ENCODE measurements at regions not wholly inside any gene's neighbourhood (a gene's known extent, or its start where the extent isn't known, plus 50 kb on each side); places are given as distances from the start of the nearest gene placed in this dataset.

GRCh38 chr21:22855581-22855980 is 1857.4 kb downstream of the NCAM2 start:
- H3K27ac ChIP-seq (ENCODE audit: low read depth, low read length) = no peak overlapping the region
- H2AFZ ChIP-seq (ENCODE audit: low read length, unreplicated experiment) = no peak overlapping the region
- no peaks in the 10 kb centered on the region for H3K36me3 ChIP-seq (ENCODE audit: insufficient read depth, low read length)
- H3K4me3 ChIP-seq (ENCODE audit: low read depth, low read length) = no peak overlapping the region
- H3K27me3 ChIP-seq (ENCODE audit: insufficient read depth, low read length) = no peaks in the 10 kb centered on the region
- no peaks in the 10 kb centered on the region for H3K4me1 ChIP-seq (ENCODE audit: control insufficient read depth, insufficient read depth, low read length, unreplicated experiment)
- no peaks in the 10 kb centered on the region for H3K79me2 ChIP-seq (ENCODE audit: control insufficient read depth, insufficient read depth, low read length, unreplicated experiment)

- Histone ChIP-seq H3K36me3 (ENCODE audit: insufficient read depth, low read length) (no peaks in the 10 kb centered on the region), H3K4me1 (ENCODE audit: control insufficient read depth, insufficient read depth, low read length, unreplicated experiment) (no peaks in the 10 kb centered on the region), H3K27ac (ENCODE audit: low read depth, low read length) (no peak overlapping the region), H3K79me2 (ENCODE audit: control insufficient read depth, insufficient read depth, low read length, unreplicated experiment) (no peaks in the 10 kb centered on the region), H3K27me3 (ENCODE audit: insufficient read depth, low read length) (no peaks in the 10 kb centered on the region), H2AFZ (ENCODE audit: low read length, unreplicated experiment) (no peak overlapping the region), H3K4me3 (ENCODE audit: low read depth, low read length) (no peak overlapping the region)
These were observed 1873.5 kb downstream of the NCAM2 start for GRCh38 chr21:22871692-22872091.

GRCh38 chr21:22880573-22880972 is 1882.4 kb downstream of the NCAM2 start:
- Histone ChIP-seq H3K27ac (ENCODE audit: low read depth, low read length) (no peak overlapping the region), H3K4me1 (ENCODE audit: control insufficient read depth, insufficient read depth, low read length, unreplicated experiment) (no peaks in the 10 kb centered on the region), H3K27me3 (ENCODE audit: insufficient read depth, low read length) (no peaks in the 10 kb centered on the region), H3K36me3 (ENCODE audit: insufficient read depth, low read length) (no peaks in the 10 kb centered on the region), H2AFZ (ENCODE audit: low read length, unreplicated experiment) (no peak overlapping the region), H3K79me2 (ENCODE audit: control insufficient read depth, insufficient read depth, low read length, unreplicated experiment) (no peaks in the 10 kb centered on the region), H3K4me3 (ENCODE audit: low read depth, low read length) (no peak overlapping the region)

GRCh38 chr21:22881131-22881530 is 1882.9 kb downstream of the NCAM2 start:
- H2AFZ ChIP-seq (ENCODE audit: low read length, unreplicated experiment) = no peak overlapping the region
- no peaks in the 10 kb centered on the region for H3K36me3 ChIP-seq (ENCODE audit: insufficient read depth, low read length)
- H3K4me3 ChIP-seq (ENCODE audit: low read depth, low read length) = no peak overlapping the region
- no peaks in the 10 kb centered on the region for H3K4me1 ChIP-seq (ENCODE audit: control insufficient read depth, insufficient read depth, low read length, unreplicated experiment)
- no peaks in the 10 kb centered on the region for H3K79me2 ChIP-seq (ENCODE audit: control insufficient read depth, insufficient read depth, low read length, unreplicated experiment)
- H3K27ac ChIP-seq (ENCODE audit: low read depth, low read length) = no peak overlapping the region
- no peaks in the 10 kb centered on the region for H3K27me3 ChIP-seq (ENCODE audit: insufficient read depth, low read length)

GRCh38 chr21:22885079-22885478 is 1886.9 kb downstream of the NCAM2 start:
- no peaks in the 10 kb centered on the region for H3K36me3 ChIP-seq (ENCODE audit: insufficient read depth, low read length)
- no peak overlapping the region for H2AFZ ChIP-seq (ENCODE audit: low read length, unreplicated experiment)
- no peak overlapping the region for H3K27ac ChIP-seq (ENCODE audit: low read depth, low read length)
- no peaks in the 10 kb centered on the region for H3K27me3 ChIP-seq (ENCODE audit: insufficient read depth, low read length)
- no peaks in the 10 kb centered on the region for H3K79me2 ChIP-seq (ENCODE audit: control insufficient read depth, insufficient read depth, low read length, unreplicated experiment)
- no peak overlapping the region for H3K4me3 ChIP-seq (ENCODE audit: low read depth, low read length)
- H3K4me1 ChIP-seq (ENCODE audit: control insufficient read depth, insufficient read depth, low read length, unreplicated experiment) = no peaks in the 10 kb centered on the region

GRCh38 chr21:22885614-22886013 is 1887.4 kb downstream of the NCAM2 start:
- H3K79me2 ChIP-seq (ENCODE audit: control insufficient read depth, insufficient read depth, low read length, unreplicated experiment) = no peaks in the 10 kb centered on the region
- H3K36me3 ChIP-seq (ENCODE audit: insufficient read depth, low read length) = no peaks in the 10 kb centered on the region
- H3K4me3 ChIP-seq (ENCODE audit: low read depth, low read length) = no peak overlapping the region
- no peak overlapping the region for H2AFZ ChIP-seq (ENCODE audit: low read length, unreplicated experiment)
- H3K27ac ChIP-seq (ENCODE audit: low read depth, low read length) = no peak overlapping the region
- H3K4me1 ChIP-seq (ENCODE audit: control insufficient read depth, insufficient read depth, low read length, unreplicated experiment) = no peaks in the 10 kb centered on the region
- H3K27me3 ChIP-seq (ENCODE audit: insufficient read depth, low read length) = no peaks in the 10 kb centered on the region

- Histone ChIP-seq H3K27me3 (ENCODE audit: insufficient read depth, low read length) (no peaks in the 10 kb centered on the region), H3K36me3 (ENCODE audit: insufficient read depth, low read length) (no peaks in the 10 kb centered on the region), H3K4me1 (ENCODE audit: control insufficient read depth, insufficient read depth, low read length, unreplicated experiment) (no peaks in the 10 kb centered on the region), H2AFZ (ENCODE audit: low read length, unreplicated experiment) (no peak overlapping the region), H3K79me2 (ENCODE audit: control insufficient read depth, insufficient read depth, low read length, unreplicated experiment) (no peaks in the 10 kb centered on the region), H3K27ac (ENCODE audit: low read depth, low read length) (no peak overlapping the region), H3K4me3 (ENCODE audit: low read depth, low read length) (no peak overlapping the region)
These were observed 1891.2 kb downstream of the NCAM2 start for GRCh38 chr21:22889445-22889844.

GRCh38 chr21:22890656-22891055 is 1892.4 kb downstream of the NCAM2 start:
- Histone ChIP-seq H2AFZ (ENCODE audit: low read length, unreplicated experiment) (no peak overlapping the region), H3K4me3 (ENCODE audit: low read depth, low read length) (no peak overlapping the region), H3K4me1 (ENCODE audit: control insufficient read depth, insufficient read depth, low read length, unreplicated experiment) (no peaks in the 10 kb centered on the region), H3K36me3 (ENCODE audit: insufficient read depth, low read length) (no peaks in the 10 kb centered on the region), H3K27ac (ENCODE audit: low read depth, low read length) (no peak overlapping the region), H3K79me2 (ENCODE audit: control insufficient read depth, insufficient read depth, low read length, unreplicated experiment) (no peaks in the 10 kb centered on the region), H3K27me3 (ENCODE audit: insufficient read depth, low read length) (no peaks in the 10 kb centered on the region)

- H3K4me1 ChIP-seq (ENCODE audit: control insufficient read depth, insufficient read depth, low read length, unreplicated experiment) = no peaks in the 10 kb centered on the region
- no peak overlapping the region for H2AFZ ChIP-seq (ENCODE audit: low read length, unreplicated experiment)
- H3K27ac ChIP-seq (ENCODE audit: low read depth, low read length) = no peak overlapping the region
- H3K79me2 ChIP-seq (ENCODE audit: control insufficient read depth, insufficient read depth, low read length, unreplicated experiment) = no peaks in the 10 kb centered on the region
- no peaks in the 10 kb centered on the region for H3K36me3 ChIP-seq (ENCODE audit: insufficient read depth, low read length)
- H3K27me3 ChIP-seq (ENCODE audit: insufficient read depth, low read length) = no peaks in the 10 kb centered on the region
- no peak overlapping the region for H3K4me3 ChIP-seq (ENCODE audit: low read depth, low read length)
These were observed 1893.8 kb downstream of the NCAM2 start for GRCh38 chr21:22892028-22892427.

GRCh38 chr21:22892740-22893139 is 1894.5 kb downstream of the NCAM2 start:
- no peak overlapping the region for H3K27ac ChIP-seq (ENCODE audit: low read depth, low read length)
- no peak overlapping the region for H3K4me3 ChIP-seq (ENCODE audit: low read depth, low read length)
- H3K27me3 ChIP-seq (ENCODE audit: insufficient read depth, low read length) = no peaks in the 10 kb centered on the region
- no peak overlapping the region for H2AFZ ChIP-seq (ENCODE audit: low read length, unreplicated experiment)
- H3K79me2 ChIP-seq (ENCODE audit: control insufficient read depth, insufficient read depth, low read length, unreplicated experiment) = no peaks in the 10 kb centered on the region
- H3K36me3 ChIP-seq (ENCODE audit: insufficient read depth, low read length) = no peaks in the 10 kb centered on the region
- H3K4me1 ChIP-seq (ENCODE audit: control insufficient read depth, insufficient read depth, low read length, unreplicated experiment) = no peaks in the 10 kb centered on the region

GRCh38 chr21:22898051-22898665 is 1899.9 kb downstream of the NCAM2 start:
- Histone ChIP-seq H3K27ac (ENCODE audit: low read depth, low read length) (no peak overlapping the region), H3K79me2 (ENCODE audit: control insufficient read depth, insufficient read depth, low read length, unreplicated experiment) (no peaks in the 10 kb centered on the region), H3K4me1 (ENCODE audit: control insufficient read depth, insufficient read depth, low read length, unreplicated experiment) (no peaks in the 10 kb centered on the region), H3K27me3 (ENCODE audit: insufficient read depth, low read length) (no peaks in the 10 kb centered on the region), H3K36me3 (ENCODE audit: insufficient read depth, low read length) (no peaks in the 10 kb centered on the region), H3K4me3 (ENCODE audit: low read depth, low read length) (no peak overlapping the region), H2AFZ (ENCODE audit: low read length, unreplicated experiment) (no peak overlapping the region)

Measured in ACC112 (cell line).